Prostate gland (tissue), 2 donors: ENCODE measurements at regions not wholly inside any gene's neighbourhood (a gene's known extent, or its start where the extent isn't known, plus 50 kb on each side); places are given as distances from the start of the nearest gene placed in this dataset.

Experiments
- DNase-seq: peaks from one replicate; pipeline ENCODE4 v3.0.0-alpha.2; 2019; ENCODE audit warnings: low spot score
- H3K27ac ChIP-seq, 2 donors: fragments of 200-600 bp; sonication (generic); 2 replicates each; pipeline ENCODE4 v1.5.1; 2017 to 2019
- H3K27me3 ChIP-seq: fragments of 200-600 bp; sonication (generic); replicated peaks from 2 replicates; pipeline ENCODE4 v1.5.1; 2019; ENCODE audit not compliant: insufficient read depth
- H3K36me3 ChIP-seq, 2 donors: fragments of 200-600 bp; sonication (generic); 1 replicate in 1 of 2; 2 replicates in 1 of 2; pipeline versions ENCODE4 v1.5.1 to v1.8.1; 2017 to 2019
- H3K4me1 ChIP-seq: fragments of 200-600 bp; sonication (generic); replicated peaks from 2 replicates; pipeline ENCODE4 v1.5.1; 2019
- H3K4me3 ChIP-seq, 2 donors: fragments of 200-600 bp; sonication (generic); 2 replicates each; pipeline ENCODE4 v1.5.1; 2017 to 2019
- H3K9me3 ChIP-seq: fragments of 200-600 bp; sonication (generic); 2 replicates; pipeline ENCODE4 v1.5.1; 2017
- POLR2A ChIP-seq: fragments of 450-650 bp; IDR thresholded peaks from one replicate; pipeline ENCODE4 v1.6.1; 2016; ENCODE audit warnings: antibody characterized with exemption, mild to moderate bottlenecking
- POLR2AphosphoS5 ChIP-seq: sonication (generic); formaldehyde crosslinking; IDR thresholded peaks from one replicate; pipeline ENCODE4 v1.6.1; 2017; ENCODE audit warnings: antibody characterized with exemption
- WGBS: methylation state at CpG from one replicate; pipeline ENCODE4 v1.1.5; 2018; 5-methylcytosine and 5-hydroxymethylcytosine counted together
- intact Hi-C: fragments of 100-400 bp; cut with DNase I; formaldehyde crosslinking; loops from one replicate; pipeline ENCODE4 v1.14.2; 2022
- TF ChIP-seq, protein P1 (sequence below), 4 experiments: fragments of 200-600 bp in 2 of 4; fragments of 450-650 bp in 2 of 4; sonication (generic) in 2 of 4; IDR thresholded peaks; 1 replicate in 3 of 4; 2 replicates in 1 of 4; pipeline ENCODE4 v1.5.1; 2016 to 2019; ENCODE audit warnings: antibody characterized with exemption in 4 of 4, mild to moderate bottlenecking in 2 of 4, moderate library complexity in 2 of 4

DNA sequence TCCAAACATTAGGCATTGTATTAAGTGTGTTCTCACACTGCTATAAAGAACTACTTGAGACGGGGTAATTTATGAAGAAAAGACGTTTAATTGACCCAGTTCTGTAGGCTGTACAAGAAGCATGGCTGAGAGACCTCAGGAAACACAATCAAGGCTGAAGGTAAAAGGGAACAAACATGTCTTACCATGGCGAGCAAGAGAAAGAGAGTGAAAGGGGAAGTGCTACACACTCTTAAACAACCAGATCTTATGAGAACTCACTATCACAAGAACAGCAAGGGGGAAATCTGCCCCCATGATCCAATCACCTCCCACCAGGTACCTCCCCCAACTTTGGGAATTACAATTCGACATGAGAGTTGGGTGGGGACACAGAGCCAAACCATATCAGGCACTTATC is 86.6 kb upstream of the TOP1 start:
- no peak overlapping the region for H3K27ac ChIP-seq
- intact Hi-C loops, result no loop called here
- no peaks in the 10 kb centered on the region for H3K9me3 ChIP-seq
- no peaks in the 10 kb centered on the region for H3K4me1 ChIP-seq
- 69% methylated on average over 4 of the region's 4 CpGs for WGBS
- no peak overlapping the region for H3K4me3 ChIP-seq
- H3K27me3 ChIP-seq, result no peaks in the 10 kb centered on the region
- H3K36me3 ChIP-seq, result no peaks in the 10 kb centered on the region
- no peak for TF ChIP-seq POLR2AphosphoS5
- TF ChIP-seq, protein P1, sequence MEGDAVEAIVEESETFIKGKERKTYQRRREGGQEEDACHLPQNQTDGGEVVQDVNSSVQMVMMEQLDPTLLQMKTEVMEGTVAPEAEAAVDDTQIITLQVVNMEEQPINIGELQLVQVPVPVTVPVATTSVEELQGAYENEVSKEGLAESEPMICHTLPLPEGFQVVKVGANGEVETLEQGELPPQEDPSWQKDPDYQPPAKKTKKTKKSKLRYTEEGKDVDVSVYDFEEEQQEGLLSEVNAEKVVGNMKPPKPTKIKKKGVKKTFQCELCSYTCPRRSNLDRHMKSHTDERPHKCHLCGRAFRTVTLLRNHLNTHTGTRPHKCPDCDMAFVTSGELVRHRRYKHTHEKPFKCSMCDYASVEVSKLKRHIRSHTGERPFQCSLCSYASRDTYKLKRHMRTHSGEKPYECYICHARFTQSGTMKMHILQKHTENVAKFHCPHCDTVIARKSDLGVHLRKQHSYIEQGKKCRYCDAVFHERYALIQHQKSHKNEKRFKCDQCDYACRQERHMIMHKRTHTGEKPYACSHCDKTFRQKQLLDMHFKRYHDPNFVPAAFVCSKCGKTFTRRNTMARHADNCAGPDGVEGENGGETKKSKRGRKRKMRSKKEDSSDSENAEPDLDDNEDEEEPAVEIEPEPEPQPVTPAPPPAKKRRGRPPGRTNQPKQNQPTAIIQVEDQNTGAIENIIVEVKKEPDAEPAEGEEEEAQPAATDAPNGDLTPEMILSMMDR (IDR thresholded peaks at IDR 0.05), result no peak
- TF ChIP-seq POLR2A, result no peak
- DNase-seq, result no peak

DNA sequence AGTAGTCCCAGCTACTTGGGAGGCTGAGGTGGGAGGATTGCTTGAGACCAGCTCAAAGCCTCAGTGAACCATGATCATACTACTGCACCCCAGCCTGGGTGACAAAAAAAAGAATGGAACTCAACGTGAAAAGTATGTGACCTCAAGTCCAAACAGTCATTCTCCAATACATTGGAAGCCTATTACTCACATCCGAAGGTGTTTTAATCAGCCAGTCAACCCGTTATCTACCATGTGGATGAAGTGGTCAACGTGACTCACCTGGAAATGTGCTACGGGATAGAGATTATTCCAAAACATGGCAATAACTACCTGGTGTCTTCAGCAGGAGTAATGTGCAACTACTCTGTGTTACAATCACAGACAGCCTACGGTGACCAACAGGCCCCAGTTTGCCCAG is 85.8 kb upstream of the TOP1 start:
- no peak for DNase-seq
- H3K36me3 ChIP-seq, result no peaks in the 10 kb centered on the region
- no peak overlapping the region for H3K4me3 ChIP-seq
- WGBS, result 91% methylated on average over 6 of the region's 6 CpGs
- no peaks in the 10 kb centered on the region for H3K9me3 ChIP-seq
- H3K4me1 ChIP-seq, result no peaks in the 10 kb centered on the region
- intact Hi-C loops, result no loop called here
- no peaks in the 10 kb centered on the region for H3K27me3 ChIP-seq
- H3K27ac ChIP-seq, result no peak overlapping the region
- TF ChIP-seq, protein P1 (IDR thresholded peaks at IDR 0.05), result no peak
- TF ChIP-seq POLR2AphosphoS5 (no peak), POLR2A (no peak)

DNA sequence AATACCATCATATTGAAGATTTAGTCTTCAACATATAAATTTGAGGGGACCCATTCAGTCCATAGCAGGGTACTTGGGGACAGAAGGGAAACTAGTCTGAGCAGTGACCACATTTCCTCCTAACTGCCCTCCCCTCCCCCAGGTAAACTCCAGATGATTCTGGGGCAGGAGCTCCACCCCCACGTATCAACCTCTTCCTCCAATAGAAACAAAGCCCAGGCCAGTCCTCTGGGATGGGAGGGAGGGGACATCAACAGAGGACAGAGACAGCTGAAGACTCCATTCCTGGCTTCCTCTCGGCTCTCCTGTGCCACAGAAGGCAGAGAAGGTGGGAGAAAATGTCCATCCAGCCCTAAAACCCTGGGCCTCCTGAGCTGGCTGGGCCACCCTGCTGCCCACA is 85.0 kb upstream of the TOP1 start:
- no peaks in the 10 kb centered on the region for H3K27me3 ChIP-seq
- no peaks in the 10 kb centered on the region for H3K36me3 ChIP-seq
- 75% methylated on average over 2 of the region's 2 CpGs for WGBS
- H3K4me1 ChIP-seq, result no peaks in the 10 kb centered on the region
- H3K4me3 ChIP-seq, result no peak overlapping the region
- intact Hi-C loops, result no loop called here
- no peak overlapping the region for H3K27ac ChIP-seq
- TF ChIP-seq POLR2AphosphoS5 (no peak), POLR2A (no peak)
- TF ChIP-seq, protein P1 (IDR thresholded peaks at IDR 0.05), result no peak
- no peaks in the 10 kb centered on the region for H3K9me3 ChIP-seq
- DNase-seq, result no peak

GRCh38 chr20:40945189-40945588 is 83.4 kb upstream of the TOP1 start:
- no peak overlapping the region for H3K4me3 ChIP-seq
- no peaks in the 10 kb centered on the region for H3K36me3 ChIP-seq
- no peaks in the 10 kb centered on the region for H3K4me1 ChIP-seq
- H3K27ac ChIP-seq, result no peak overlapping the region
- WGBS, result 92% methylated on average over 5 of the region's 5 CpGs
- H3K9me3 ChIP-seq, result no peaks in the 10 kb centered on the region
- H3K27me3 ChIP-seq, result no peaks in the 10 kb centered on the region
- no peak for DNase-seq
- intact Hi-C loops, result no loop called here
- TF ChIP-seq, protein P1 (IDR thresholded peaks at IDR 0.05), result no peak
- TF ChIP-seq POLR2AphosphoS5 (no peak), POLR2A (no peak)

DNA sequence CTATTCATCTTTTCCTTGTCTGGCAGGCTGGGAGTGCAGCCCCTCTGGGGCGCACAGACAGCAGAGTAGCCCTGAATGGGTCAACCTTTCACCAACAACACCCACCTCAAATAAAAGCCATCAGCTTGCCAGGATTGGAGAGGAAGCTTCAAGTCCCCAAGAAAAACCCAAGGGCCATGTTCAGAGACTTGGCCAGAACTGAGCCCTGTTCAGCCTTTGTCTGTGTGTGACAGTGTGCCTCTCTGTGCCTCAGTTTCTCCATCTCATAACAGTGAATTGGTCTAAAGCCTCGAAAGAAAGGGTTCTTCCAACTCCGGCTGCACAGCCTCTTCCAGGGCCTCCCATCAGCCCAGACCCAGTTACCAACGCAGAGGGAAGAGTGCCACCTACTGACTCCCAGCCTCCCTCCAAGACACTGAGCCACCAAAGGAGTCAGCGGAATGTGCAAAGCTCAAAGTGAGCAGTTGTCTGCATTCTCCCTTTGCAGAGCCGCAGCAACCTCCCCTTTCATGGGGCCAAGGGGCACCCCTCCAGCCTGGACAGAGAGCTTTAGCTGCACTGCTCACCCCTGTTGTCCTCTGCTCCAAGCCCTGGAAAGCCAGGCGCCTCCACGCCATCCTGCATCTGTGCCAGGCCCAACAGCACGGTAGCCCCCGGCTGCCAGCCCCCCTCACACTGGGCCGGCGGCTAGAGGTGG is 82.7 kb upstream of the TOP1 start:
- no peaks in the 10 kb centered on the region for H3K4me1 ChIP-seq
- H3K27me3 ChIP-seq, result no peaks in the 10 kb centered on the region
- H3K27ac ChIP-seq, result no peak overlapping the region
- no peak overlapping the region for H3K4me3 ChIP-seq
- 35% methylated on average over 12 of the region's 12 CpGs for WGBS
- DNase-seq, result peak; percentile 41
- intact Hi-C loops, result no loop called here
- no peaks in the 10 kb centered on the region for H3K36me3 ChIP-seq
- TF ChIP-seq, protein P1 (IDR thresholded peaks at IDR 0.05), result peak in 3 of 4 experiments; percentile 15 to 52 (median 51)
- TF ChIP-seq POLR2A, result no peak
- no peaks in the 10 kb centered on the region for H3K9me3 ChIP-seq
